COLO668 (cell line): ENCODE measurements at regions not wholly inside any gene's neighbourhood (a gene's known extent, or its start where the extent isn't known, plus 50 kb on each side); places are given as distances from the start of the nearest gene placed in this dataset.

ENCODE experiments used
- DNase-seq: peaks from one replicate; lab custom pipeline; 2025; ENCODE audit not compliant: unreplicated experiment; lab: John Stamatoyannopoulos, UW

DNA sequence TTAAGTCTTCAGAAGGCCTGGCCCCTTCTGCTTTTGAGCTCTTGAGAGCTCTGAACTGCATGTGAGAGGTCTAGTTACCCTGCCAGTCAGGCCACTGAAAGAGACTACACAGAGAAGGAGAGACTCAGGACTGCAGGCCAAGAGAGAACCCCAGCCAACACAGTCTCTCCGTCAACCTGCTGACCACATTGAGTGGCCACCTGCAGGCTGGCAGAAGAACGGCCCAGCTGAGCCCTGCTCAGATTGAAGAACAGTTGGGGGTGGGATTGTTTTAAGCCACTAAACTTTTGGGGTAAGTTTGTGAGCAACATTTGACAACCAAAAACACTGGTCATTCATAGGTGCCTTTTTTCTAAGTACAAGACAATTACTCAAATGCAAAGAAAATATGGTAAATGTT is 273.5 kb upstream of the CCDC54 start:
- no peak for DNase-seq

DNA sequence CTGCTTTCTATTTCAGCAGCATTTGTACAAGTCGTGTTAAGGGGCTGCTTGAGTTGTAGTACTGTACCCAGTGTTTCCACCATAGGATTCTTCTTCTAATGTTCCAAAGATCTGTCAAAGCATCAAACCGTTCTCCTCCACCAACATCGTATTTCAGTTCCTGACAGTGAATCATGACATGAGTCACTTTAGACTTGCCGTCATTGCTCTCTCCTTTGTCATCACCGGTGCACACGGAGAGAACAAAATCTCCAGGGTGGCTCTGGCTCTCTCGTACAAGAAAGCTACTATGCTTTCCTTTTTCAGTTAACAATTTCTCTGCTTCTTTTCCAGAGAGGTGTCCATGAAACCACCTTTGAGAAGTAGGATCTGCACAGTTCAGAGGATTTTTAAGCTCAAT is 270.9 kb upstream of the CCDC54 start:
- DNase-seq: no peak

DNA sequence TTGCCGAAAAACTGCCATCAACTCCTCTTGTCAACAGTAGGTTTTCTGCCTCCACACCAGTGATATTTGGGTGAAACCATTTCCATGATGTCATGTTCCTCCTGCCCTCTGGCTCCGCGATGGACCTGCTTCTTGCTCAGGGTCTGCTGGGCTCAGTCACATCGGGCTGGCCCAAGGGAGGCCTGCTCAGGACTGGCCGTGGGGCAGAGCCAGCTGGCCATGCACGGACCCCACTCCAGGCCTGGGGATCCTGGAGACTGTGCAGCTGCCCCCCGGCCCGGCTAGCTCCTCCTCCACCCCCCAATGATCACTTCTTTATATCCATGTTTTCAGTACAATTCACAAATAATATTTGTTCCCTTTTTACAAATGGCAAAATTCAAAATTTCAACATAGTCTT is 270.3 kb upstream of the CCDC54 start:
- DNase-seq: no peak

DNA sequence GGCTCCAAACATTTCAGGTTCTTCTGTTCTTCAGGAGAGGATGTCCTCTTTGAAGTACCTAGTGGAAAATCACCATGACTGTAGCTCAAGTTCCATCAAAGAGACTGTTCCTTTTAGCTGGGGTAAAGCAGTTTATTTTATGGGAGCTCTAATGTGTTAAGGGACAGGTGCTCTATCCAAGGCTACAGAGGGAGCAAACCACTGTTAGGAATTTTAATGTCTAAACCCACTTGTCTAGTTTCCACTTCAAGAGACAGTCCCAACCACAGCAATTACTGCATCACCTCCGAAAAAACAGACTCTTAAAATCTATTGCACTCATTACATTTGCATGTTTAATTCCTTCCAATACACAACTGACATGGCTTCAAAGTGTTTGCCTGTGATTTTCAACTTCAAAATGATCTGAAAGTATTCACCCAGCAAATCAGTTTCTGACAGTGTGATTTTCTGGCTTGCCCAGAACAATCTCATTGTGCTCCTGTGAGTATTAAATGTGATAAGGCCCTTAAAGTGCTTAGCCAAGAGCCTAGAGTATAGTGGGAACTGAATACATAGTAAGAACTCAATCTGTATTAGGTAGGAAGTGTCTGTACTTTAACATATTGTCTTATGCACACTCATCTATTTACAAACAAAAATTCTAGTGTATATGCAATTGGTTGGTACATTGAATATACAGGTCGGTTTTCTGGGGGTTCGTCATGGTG is 266.5 kb upstream of the CCDC54 start:
- no peak for DNase-seq

DNA sequence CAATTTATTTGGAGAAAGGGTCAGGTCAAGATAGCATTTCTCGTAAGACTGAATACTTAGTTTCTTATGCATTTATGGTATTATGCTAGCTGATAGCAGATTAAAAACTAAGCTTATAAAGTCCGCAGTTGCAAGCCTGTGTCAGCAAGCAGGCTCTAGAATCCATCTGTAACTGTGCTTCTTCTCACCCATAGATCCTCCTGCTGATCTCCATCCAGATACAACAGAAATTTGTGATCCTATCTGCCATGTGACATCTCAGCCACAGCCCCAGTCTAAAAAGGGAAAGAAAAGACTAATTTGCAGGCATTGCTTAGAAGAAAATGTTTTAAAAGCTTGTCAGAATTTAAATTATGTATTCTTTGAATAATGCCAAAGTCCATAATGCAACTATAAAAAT is 265.4 kb upstream of the CCDC54 start:
- DNase-seq: no peak

DNA sequence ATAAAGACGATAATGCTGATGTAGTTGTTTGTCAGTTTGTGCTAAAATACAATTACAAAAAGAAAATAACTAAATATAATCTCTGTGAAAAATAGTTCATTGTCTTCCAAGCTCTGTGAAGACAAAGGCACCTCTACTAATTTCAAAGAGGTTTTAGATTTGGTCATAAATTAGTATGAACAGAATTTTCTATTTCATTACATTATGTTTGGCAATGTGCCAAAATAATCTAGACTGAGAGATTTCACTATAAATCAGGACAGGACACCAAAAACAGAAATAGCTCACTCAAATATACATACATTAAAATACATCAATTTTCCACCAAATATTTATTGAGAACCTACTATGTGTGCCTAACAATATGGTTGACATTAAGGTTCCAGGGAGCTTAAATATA is 264.9 kb upstream of the CCDC54 start:
- DNase-seq: no peak

DNA sequence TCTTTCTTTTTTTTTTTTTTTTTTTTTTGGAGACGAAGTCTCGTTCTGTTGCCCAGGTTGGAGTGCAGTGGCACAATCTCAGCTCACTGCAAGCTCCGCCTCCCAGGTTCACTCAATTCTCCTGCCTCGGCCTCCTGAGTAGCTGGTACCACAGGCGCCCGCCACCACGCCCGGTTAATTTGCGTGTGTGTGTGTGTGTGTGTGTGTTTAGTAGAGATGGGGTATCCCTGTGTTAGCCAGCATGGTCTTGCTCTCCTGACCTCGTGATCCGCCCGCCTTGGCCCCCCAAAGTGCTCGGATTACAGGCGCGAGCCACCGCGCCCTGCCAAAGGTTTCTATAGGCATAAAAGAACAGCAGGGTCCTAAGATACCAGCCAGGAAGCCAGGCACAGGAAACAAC is 261.0 kb upstream of the CCDC54 start:
- DNase-seq: peak; percentile 24

DNA sequence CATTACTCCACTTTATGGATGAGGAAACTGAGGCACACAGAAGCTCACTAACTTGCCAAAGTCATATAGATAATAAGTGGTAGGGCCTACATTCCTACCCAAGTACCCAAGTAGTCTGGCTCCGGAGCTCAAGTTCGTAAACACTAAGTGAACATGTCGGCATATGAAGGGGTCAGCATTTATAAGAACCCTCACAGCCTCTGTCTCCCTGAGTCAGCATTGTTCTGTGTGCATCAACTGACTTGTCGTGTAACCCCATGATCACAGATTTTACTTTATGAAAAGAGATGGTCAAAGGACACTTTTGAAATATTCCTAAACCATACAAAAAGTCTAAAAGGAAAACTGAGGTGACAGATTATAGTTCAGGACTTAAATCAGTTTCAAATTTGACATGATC is 260.1 kb upstream of the CCDC54 start:
- DNase-seq: no peak

DNA sequence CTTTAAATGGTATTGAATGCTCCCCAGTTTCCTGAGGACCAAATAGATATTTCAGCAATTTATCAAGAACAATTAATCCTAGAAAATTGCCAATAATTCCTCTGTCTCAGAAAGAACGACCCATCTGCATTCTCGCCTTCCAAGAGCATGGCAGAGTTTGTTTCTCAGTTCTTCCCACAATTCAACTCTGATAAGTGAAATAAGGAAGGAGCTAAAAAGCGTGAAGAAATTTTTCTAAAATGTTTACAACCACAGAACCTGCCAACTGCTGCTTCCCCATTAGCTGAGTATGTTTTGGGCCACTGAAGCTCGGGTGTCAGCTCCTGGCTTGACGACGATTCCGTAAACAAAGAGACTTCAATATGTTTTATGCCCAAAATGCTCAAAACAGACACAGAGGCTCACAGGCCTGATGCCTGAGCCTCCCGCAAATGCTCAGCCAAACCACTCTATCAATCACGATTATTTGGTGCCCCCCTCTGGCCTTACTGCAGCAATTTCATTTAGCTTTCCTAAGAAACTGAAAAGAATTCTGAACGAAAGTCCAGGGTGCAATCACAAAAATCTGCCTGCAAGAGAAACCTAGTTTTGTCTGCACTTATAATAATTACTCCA is 259.2 kb upstream of the CCDC54 start:
- DNase-seq: peak; percentile 9

DNA sequence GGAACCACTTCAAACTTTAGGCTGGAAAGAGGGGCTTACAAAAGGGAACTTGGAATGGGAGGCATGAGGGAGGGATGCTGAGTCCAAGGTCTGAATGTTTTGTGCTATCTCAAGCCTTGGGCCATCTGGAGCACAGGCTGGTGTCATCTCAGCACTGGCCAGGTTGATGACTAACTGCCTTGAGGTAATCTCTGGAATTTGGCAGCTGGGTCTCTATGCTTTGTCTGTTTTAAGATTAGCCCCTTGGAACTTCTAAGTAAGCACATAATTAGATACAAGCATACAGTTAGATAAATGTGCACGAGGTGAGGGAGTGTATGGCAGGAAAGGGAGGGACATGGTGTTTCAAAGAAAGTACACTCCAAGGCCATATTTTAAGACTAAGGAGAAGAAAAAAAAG is 252.4 kb upstream of the CCDC54 start:
- no peak for DNase-seq

DNA sequence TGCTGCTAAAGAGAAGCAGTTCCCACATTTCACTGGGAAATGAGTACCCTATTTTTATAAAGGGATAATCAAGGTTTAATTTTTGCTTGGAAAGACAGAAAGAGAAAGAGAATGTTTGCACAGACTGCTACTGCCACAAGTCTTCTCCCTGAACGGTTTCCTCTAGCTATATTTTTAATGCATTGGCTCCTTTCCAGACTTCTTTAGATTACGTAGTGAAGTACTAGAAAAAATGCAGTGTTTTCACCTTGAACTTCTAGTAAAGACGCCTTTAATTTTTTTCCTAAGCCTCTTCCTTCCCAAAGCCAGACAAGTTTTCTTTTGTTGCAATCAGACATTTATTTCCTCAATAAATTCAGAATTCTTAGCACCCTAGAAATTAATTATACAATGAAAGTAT is 248.3 kb upstream of the CCDC54 start:
- DNase-seq: no peak

DNA sequence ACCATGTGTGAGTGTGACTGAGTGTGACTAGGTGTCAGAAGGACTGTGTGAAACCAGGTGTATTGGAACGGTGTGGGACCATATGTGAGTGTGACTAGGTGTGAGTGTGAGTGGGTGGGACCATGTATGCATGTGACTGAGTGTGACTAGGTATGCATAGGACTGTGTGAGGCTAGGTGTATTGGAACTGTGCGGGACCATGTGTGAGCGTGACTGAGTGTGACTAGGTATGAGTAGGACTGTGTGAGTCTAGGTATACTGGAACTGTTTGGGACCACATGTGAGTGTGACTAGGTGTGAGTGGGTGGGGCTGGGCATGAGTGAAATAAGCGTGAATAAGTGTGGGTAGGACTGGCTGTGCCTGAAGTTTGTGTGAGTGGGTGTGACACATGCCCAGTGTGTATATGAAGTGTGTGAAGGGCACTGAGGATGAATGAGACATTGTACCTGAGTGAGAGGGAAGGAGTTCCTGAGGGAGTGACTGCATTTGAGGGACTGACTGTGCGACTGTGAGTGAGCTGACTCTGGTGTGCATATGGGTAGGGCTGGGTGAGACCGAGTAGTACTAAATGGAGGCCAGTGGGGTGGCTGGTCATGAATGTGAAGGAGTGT is 247.0 kb upstream of the CCDC54 start:
- DNase-seq: no peak

DNA sequence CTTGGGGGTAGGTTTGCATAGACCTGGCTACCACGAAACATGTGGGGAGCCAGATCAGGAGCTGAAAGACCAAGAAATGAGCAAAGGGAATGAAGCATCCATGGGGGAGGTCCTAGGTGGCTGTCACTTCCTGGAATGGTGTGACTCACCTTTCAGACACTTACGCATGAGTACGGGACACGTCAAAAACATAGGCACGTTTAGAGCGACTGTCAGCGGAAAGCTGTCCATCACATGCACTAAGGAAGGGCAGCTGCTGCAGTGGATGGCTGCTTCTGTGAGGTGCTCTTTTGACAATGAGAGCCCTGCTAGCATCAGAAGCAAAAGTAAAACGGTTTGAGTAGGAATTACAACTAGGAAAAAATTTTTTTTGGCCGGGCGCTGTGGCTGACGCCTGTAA is 244.6 kb upstream of the CCDC54 start:
- no peak for DNase-seq

DNA sequence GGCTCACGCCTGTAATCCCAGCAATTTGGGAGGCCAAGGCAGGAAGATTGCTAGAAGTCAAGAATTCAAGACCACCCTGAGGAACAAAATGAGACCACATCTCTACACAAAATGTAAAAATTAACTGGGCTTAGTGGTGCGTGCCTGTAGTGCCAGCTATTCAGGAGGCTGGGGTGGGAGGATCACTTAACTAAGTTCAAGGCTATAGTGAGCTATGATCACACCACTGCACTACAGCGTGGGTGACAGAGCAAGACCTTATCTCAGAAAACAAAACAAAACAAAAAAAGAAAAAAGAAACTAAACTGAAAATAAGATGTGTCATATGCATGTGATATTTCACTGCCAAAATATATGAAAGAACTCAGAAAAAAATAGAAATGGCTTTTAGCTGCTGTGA is 243.3 kb upstream of the CCDC54 start:
- DNase-seq: no peak

DNA sequence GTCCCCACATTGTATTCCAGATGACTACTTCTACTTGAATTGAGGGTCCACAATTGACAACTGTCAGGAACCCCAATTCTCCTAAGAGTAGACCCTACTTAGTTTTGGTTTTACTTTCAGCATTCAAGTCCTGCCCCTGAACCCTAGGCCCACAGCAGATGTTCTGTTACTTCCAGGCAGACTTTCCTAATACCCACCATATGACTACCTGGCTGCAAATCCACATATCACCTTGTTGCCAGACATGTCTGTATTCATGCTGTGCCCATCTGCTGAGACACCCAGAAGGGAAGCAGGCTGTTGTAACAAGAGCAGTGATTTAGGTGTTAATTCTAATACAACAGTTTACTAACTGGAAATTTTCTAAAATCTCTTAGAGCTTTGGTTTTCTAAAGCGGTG is 235.1 kb upstream of the CCDC54 start:
- no peak for DNase-seq

DNA sequence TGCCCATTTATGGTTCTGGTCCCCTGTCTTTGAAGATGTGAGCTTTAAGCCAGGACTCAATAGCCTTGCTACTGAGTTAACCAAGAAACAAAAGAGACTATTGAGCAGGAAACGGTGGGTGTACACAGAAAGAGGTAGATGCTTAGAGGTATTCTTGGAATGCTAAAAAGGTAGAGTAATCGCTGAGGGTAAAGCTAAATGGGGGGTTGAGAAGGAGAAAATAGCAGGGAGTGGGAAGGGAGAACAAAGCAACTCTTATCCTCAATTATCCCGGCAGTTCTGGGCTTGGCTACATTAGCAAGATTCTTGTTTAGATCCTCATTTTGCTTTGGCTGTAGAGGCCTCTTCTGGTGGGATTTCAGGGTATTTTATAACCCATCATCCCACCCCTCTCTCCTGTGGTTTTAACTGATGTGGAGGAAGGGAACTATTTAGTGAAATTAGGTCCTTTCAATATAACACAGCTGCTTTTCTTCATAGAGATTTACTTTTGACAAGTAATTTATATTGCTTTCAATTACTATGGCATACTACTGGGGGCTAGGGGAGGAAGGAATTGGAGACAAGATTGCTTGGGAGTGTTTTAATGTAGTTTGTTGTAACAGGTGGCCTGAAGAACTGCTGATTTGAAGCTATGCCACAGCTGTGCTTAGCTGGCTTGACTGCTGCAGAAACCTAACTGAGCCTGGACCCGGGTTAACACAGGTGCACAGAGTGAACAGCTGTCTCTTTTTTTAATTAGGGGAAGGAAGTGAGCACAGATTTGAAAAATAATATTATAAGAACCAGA is 234.3 kb upstream of the CCDC54 start:
- no peak for DNase-seq

DNA sequence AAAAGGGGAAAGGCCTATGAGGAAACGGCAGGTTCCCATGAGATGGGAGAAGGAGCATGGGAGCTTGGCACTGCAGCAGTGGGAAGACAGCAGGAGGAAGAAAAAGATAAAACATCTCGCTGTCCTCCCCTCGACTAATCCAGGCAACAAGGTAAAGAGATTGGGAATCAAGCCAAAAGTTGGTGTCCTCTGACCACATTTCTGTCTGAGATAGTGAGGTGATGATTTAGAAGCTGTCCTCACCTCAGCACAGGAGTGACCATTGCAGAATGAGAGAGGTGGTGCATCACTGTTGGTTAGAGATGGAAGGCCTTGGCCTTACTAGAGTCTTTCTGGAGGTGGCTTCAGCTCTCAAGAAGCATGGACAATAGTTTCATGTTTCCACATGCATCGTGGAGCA is 226.6 kb upstream of the CCDC54 start:
- DNase-seq: no peak

DNA sequence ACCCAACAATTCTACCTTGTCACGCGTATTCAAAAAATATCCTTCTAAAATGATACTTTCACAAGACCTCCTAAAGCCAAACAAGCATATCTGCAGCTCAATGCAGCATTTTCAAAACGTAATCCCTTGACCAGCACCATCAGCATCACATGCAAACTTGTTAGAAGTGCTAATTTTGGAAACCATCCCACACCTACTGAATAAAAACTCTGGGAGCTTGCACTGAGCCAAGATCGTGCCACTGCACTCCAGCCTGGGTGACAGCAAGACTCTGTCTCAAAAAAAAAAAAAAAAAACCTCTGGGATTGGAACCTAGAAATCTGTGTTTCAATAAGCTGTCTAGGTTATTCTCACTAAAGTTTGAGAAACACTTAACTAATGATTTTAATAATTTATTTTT is 223.3 kb upstream of the CCDC54 start:
- no peak for DNase-seq

DNA sequence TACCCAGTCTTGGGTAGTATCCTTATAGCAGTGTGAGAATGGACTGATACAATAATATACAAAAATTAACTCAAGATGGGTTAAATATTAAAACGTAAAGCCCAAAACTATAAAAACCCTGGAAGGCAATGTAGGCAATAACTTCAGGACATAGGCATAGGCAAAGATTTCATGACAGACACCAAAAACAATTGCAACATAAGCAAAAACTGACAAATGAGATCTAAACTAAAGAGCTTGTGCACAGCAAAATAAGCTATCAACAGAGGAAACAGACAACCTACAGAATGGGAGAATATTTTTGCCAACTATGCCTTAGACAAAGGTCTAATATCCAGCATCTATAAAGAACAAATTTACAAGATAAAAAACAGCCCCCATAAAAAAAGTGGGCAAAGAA is 204.8 kb upstream of the CCDC54 start:
- DNase-seq: no peak

DNA sequence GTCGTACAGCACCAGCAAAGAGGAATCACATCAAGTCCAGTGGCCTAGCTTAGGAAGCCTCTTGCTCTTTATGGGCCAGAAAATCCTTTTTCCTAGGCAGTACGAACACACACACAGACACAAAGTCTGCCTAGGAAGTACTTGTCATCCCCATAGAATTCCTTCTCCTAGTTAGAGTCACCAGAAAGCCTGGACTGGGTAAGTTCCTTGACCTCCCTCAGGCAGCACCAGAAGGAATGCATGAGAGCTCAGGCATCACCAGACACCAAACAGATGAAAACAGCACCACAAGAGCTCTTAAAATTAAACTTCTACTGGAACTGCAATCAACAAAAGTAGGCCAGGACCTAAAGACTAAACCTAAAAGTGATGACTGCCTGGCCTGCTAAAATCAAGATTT is 192.9 kb upstream of the CCDC54 start:
- DNase-seq: no peak

DNA sequence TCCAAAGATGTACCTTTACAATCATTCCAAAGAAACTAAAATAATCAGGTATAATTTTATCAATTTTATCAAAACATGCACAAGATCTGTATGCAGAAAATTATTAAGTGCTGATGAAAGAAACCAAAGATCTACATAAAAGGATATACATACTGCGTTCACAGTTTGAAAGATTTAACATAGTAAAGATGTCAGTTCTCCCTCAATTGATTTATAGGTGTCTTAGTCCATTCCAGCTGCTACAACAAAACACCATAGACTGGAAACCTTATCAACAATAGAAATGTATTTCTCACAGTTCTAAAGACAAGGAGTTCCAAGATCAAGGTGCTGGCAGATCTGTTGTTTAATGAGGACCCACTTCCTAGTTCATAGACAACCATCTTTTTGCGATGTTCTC is 189.0 kb upstream of the CCDC54 start:
- DNase-seq: no peak
